GM23338 (cell line): ENCODE measurements at regions not wholly inside any gene's neighbourhood (a gene's known extent, or its start where the extent isn't known, plus 50 kb on each side); places are given as distances from the start of the nearest gene placed in this dataset.

ENCODE experiments used
- ATAC-seq: fragments of 200-7000 bp; cut with Tn5 transposase; 3 replicates; pipeline ENCODE4 v1.9.1; 2020
- DNase-seq: peaks from one replicate; pipeline ENCODE4 v3.0.0-alpha.2; 2015; ENCODE audit warnings: low spot score
- H2AFZ ChIP-seq: fragments of 200-600 bp; sonication (generic); 2 replicates; pipeline ENCODE4 v1.8.0; 2016; ENCODE audit warnings: antibody characterized with exemption, mild to moderate bottlenecking, moderate library complexity
- H3F3A ChIP-seq: fragments of 200-600 bp; sonication (generic); replicated peaks from 2 replicates; pipeline ENCODE4 v1.8.0; 2017; ENCODE audit warnings: antibody characterized with exemption, mixed run types, low read depth
- H3K27ac ChIP-seq: fragments of 200-600 bp; sonication (generic); 2 replicates; pipeline ENCODE4 v1.6.1; 2016; ENCODE audit warnings: low read depth
- H3K27me3 ChIP-seq: fragments of 200-600 bp; sonication (generic); 2 replicates; pipeline ENCODE4 v1.8.0; 2016; ENCODE audit warnings: mild to moderate bottlenecking, mixed run types, moderate library complexity; ENCODE audit not compliant: insufficient read depth
- H3K36me3 ChIP-seq: fragments of 200-600 bp; sonication (generic); 2 replicates; pipeline ENCODE4 v1.8.0; 2016; ENCODE audit warnings: mild to moderate bottlenecking; ENCODE audit not compliant: insufficient read depth
- H3K4me1 ChIP-seq: fragments of 200-600 bp; sonication (generic); 2 replicates; pipeline ENCODE4 v1.8.0; 2016; ENCODE audit warnings: mild to moderate bottlenecking, moderate library complexity; ENCODE audit not compliant: insufficient read depth
- H3K4me2 ChIP-seq: fragments of 200-600 bp; sonication (generic); 2 replicates; pipeline ENCODE4 v1.7.1; 2017; ENCODE audit warnings: mixed run types
- H3K4me3 ChIP-seq: fragments of 200-600 bp; sonication (generic); 2 replicates; pipeline ENCODE4 v1.6.1; 2016; ENCODE audit warnings: mixed run types
- H3K79me2 ChIP-seq: fragments of 200-600 bp; sonication (generic); replicated peaks from 2 replicates; pipeline ENCODE4 v1.8.0; 2017; ENCODE audit warnings: mild to moderate bottlenecking; ENCODE audit not compliant: insufficient read depth
- H3K9me2 ChIP-seq: fragments of 200-600 bp; sonication (generic); 2 replicates; pipeline ENCODE4 v1.8.0; 2017; ENCODE audit not compliant: insufficient read depth
- H4K20me1 ChIP-seq: fragments of 200-600 bp; sonication (generic); replicated peaks from 2 replicates; pipeline ENCODE4 v1.8.0; 2017; ENCODE audit warnings: mild to moderate bottlenecking; ENCODE audit not compliant: insufficient read depth
- H3K27ac Mint-ChIP-seq: 2 replicates; pipeline ENCODE4 v1.8.0; 2020; ENCODE audit warnings: inconsistent platforms, mild to moderate bottlenecking, moderate library complexity, mixed read lengths
- H3K27me3 Mint-ChIP-seq: 3 replicates; pipeline ENCODE4 v1.8.0; 2022; ENCODE audit warnings: low read depth, mild to moderate bottlenecking, moderate library complexity, mixed read lengths, inconsistent platforms; ENCODE audit not compliant: insufficient read depth, poor library complexity
- H3K36me3 Mint-ChIP-seq: 3 replicates; pipeline ENCODE4 v1.8.0; 2021; ENCODE audit warnings: low read depth, mild to moderate bottlenecking, inconsistent platforms, moderate library complexity, mixed read lengths
- H3K4me1 Mint-ChIP-seq: 3 replicates; pipeline ENCODE4 v1.8.0; 2020; ENCODE audit warnings: mild to moderate bottlenecking, inconsistent platforms, mixed read lengths
- H3K4me3 Mint-ChIP-seq: 3 replicates; pipeline ENCODE4 v1.8.0; 2021; ENCODE audit warnings: moderate library complexity, mild to moderate bottlenecking, inconsistent platforms, mixed read lengths
- H3K9me3 Mint-ChIP-seq: 3 replicates; pipeline ENCODE4 v1.8.0; 2020; ENCODE audit warnings: moderate library complexity, mild to moderate bottlenecking, inconsistent platforms, mixed read lengths
- CREB1 ChIP-seq: fragments of 250-450 bp; sonication (Bioruptor Pico); IDR thresholded peaks from 2 replicates; pipeline ENCODE4 v1.5.0; 2020; ENCODE audit warnings: low read depth, mild to moderate bottlenecking, moderate library complexity
- CTCF ChIP-seq, 2 experiments: fragments of 200-600 bp in 1 of 2; sonication (generic) in 1 of 2; conservative IDR thresholded peaks; 2 replicates each; pipeline versions ENCODE4 v1.5.1 to v1.6.1; 2016 to 2017; ENCODE audit warnings: antibody characterized with exemption in 2 of 2, low read depth in 2 of 2, mild to moderate bottlenecking in 2 of 2, moderate library complexity in 1 of 2
- ETS1 ChIP-seq: IDR thresholded peaks from 2 replicates; pipeline ENCODE4 v1.6.1; 2016; ENCODE audit warnings: antibody characterized with exemption
- EZH2 ChIP-seq: fragments of 200-600 bp; sonication (generic); IDR thresholded peaks from one replicate; pipeline ENCODE4 v1.8.0; 2017; ENCODE audit warnings: antibody characterized with exemption, mild to moderate bottlenecking, low read depth; ENCODE audit not compliant: unreplicated experiment
- EZH2phosphoT487 ChIP-seq: fragments of 200-600 bp; sonication (generic); IDR thresholded peaks from one replicate; pipeline ENCODE4 v1.8.1; 2018; ENCODE audit warnings: antibody characterized with exemption; ENCODE audit not compliant: unreplicated experiment
- JUNB ChIP-seq: IDR thresholded peaks from one replicate; pipeline ENCODE4 v1.6.1; 2016; ENCODE audit warnings: antibody characterized with exemption; ENCODE audit not compliant: unreplicated experiment
- NANOG ChIP-seq: IDR thresholded peaks from 2 replicates; pipeline ENCODE4 v1.6.1; 2016; ENCODE audit warnings: antibody characterized with exemption, borderline replicate concordance
- POLR2AphosphoS5 ChIP-seq: IDR thresholded peaks from 2 replicates; pipeline ENCODE4 v1.6.1; 2016; ENCODE audit warnings: antibody characterized with exemption, low read depth
- REST ChIP-seq: IDR thresholded peaks from one replicate; pipeline ENCODE4 v1.6.1; 2018; ENCODE audit warnings: antibody characterized with exemption; ENCODE audit not compliant: unreplicated experiment
- STAT1 ChIP-seq: IDR thresholded peaks from one replicate; pipeline ENCODE4 v1.6.1; 2016; ENCODE audit warnings: antibody characterized with exemption; ENCODE audit not compliant: unreplicated experiment
- ZNF114 ChIP-seq: fragments of 250-450 bp; sonication (Bioruptor Pico); IDR thresholded peaks from 2 replicates; pipeline ENCODE4 v1.5.0; 2020; ENCODE audit warnings: mild to moderate bottlenecking, moderate library complexity
- ZNF331 ChIP-seq: fragments of 250-450 bp; sonication (Bioruptor Pico); IDR thresholded peaks from 2 replicates; pipeline ENCODE4 v1.5.0; 2020; ENCODE audit warnings: low read depth, mild to moderate bottlenecking, moderate library complexity
- ZNF462 ChIP-seq: fragments of 250-450 bp; sonication (Bioruptor Pico); IDR thresholded peaks from 2 replicates; pipeline ENCODE4 v1.5.0; 2020; ENCODE audit warnings: mild to moderate bottlenecking, moderate library complexity

GRCh38 chr4:114323841-114324240, 274.8 kb upstream of the UGT8 start:
- H3K79me2 ChIP-seq = no peaks in the 10 kb centered on the region
- TF ChIP-seq REST (no peak), EZH2 (no peak), CREB1 (no peak), STAT1 (no peak), ZNF114 (no peak), JUNB (no peak), NANOG (no peak), ETS1 (no peak), EZH2phosphoT487 (no peak), CTCF (conservative IDR thresholded peaks at IDR 0.05; ENCODE audit: low read depth in 2 of 2) (no peak), ZNF331 (CRISPR knock-in tag) (no peak), POLR2AphosphoS5 (no peak), ZNF462 (CRISPR knock-in tag) (no peak)
- Mint-ChIP-seq H3K36me3 (no peaks in the 10 kb centered on the region), H3K27ac (no peak overlapping the region), H3K27me3 (no peaks in the 10 kb centered on the region), H3K4me1 (no peaks in the 10 kb centered on the region), H3K9me3 (no peaks in the 10 kb centered on the region), H3K4me3 (no peak overlapping the region)
- no peaks in the 10 kb centered on the region for H3K36me3 ChIP-seq
- H3K4me1 ChIP-seq = no peaks in the 10 kb centered on the region
- H2AFZ ChIP-seq = no peak overlapping the region
- H3F3A ChIP-seq = no peaks in the 10 kb centered on the region
- no peaks in the 10 kb centered on the region for H3K9me2 ChIP-seq
- DNase-seq (no peak), ATAC-seq (no peak)
- no peak overlapping the region for H3K4me2 ChIP-seq
- no peak overlapping the region for H3K27ac ChIP-seq
- no peak overlapping the region for H3K4me3 ChIP-seq
- H3K27me3 ChIP-seq = no peaks in the 10 kb centered on the region
- no peaks in the 10 kb centered on the region for H4K20me1 ChIP-seq
